ENCODE measurements at regions not wholly inside any gene's neighbourhood (a gene's known extent, or its start where the extent isn't known, plus 50 kb on each side); places are given as distances from the start of the nearest gene placed in this dataset.
"Not testable (repeated sequence)": the region's sequence is repeated elsewhere in the genome, so short reads cannot be mapped to it uniquely, and the experiment has no call there.

DNA sequence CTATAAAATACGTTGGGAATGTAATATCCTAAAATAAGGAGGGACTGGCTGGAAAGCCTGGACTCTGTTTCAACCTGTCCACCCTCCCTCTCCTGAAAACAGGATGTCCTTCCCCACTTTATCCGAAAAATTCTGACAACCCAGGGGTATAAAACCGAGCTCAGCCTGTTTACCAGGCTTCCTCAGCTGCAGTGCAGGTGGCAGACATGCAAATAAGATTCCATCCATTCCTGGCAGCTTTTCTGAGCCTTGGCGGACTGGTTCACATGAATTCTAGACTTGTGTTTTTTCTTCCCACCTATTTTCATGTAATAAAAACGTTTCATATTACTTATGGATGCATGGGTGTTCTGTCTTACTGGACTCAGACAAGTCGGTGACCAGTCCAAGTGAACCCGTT, 479.3 kb downstream of the KCNJ18 start:
- Histone ChIP-seq H3K27ac (ENCODE audit: low read length) (no peak overlapping the region), H3K36me3 (ENCODE audit: insufficient read depth, low read length) (no peaks in the 10 kb centered on the region), H3K4me2 (ENCODE audit: low read length) (no peak overlapping the region), H4K20me1 (ENCODE audit: insufficient read depth) (no peaks in the 10 kb centered on the region), H3K4me3 (ENCODE audit: low read length) (no peak overlapping the region), H3K9ac (ENCODE audit: low read length) (no peak overlapping the region), H2AFZ (ENCODE audit: low read depth, low read length) (no peak overlapping the region), H3K79me2 (replicated peaks; ENCODE audit: insufficient read depth, low read length) (no peaks in the 10 kb centered on the region), H3K9me3 (ENCODE audit: low read length) (no peaks in the 10 kb centered on the region), H3K9me2 (ENCODE audit: insufficient read depth, low read length) (no peaks in the 10 kb centered on the region), H3F3A (ENCODE audit: insufficient read depth, low read length, poor library complexity, severe bottlenecking) (no peaks in the 10 kb centered on the region), H3K27me3 (ENCODE audit: insufficient read depth, low read depth, low read length) (no peaks in the 10 kb centered on the region)
- TF ChIP-seq SMC3 (conservative IDR thresholded peaks at IDR 0.05; ENCODE audit: poor library complexity) = no peak
- TF ChIP-seq EZH2 (IDR thresholded peaks at IDR 0.05; ENCODE audit: borderline replicate concordance, insufficient read depth, low read length, poor library complexity, severe bottlenecking) = no peak
- no peak for TF ChIP-seq TAF1 (IDR thresholded peaks at IDR 0.05; ENCODE audit: low read depth)
- TF ChIP-seq, protein P1, sequence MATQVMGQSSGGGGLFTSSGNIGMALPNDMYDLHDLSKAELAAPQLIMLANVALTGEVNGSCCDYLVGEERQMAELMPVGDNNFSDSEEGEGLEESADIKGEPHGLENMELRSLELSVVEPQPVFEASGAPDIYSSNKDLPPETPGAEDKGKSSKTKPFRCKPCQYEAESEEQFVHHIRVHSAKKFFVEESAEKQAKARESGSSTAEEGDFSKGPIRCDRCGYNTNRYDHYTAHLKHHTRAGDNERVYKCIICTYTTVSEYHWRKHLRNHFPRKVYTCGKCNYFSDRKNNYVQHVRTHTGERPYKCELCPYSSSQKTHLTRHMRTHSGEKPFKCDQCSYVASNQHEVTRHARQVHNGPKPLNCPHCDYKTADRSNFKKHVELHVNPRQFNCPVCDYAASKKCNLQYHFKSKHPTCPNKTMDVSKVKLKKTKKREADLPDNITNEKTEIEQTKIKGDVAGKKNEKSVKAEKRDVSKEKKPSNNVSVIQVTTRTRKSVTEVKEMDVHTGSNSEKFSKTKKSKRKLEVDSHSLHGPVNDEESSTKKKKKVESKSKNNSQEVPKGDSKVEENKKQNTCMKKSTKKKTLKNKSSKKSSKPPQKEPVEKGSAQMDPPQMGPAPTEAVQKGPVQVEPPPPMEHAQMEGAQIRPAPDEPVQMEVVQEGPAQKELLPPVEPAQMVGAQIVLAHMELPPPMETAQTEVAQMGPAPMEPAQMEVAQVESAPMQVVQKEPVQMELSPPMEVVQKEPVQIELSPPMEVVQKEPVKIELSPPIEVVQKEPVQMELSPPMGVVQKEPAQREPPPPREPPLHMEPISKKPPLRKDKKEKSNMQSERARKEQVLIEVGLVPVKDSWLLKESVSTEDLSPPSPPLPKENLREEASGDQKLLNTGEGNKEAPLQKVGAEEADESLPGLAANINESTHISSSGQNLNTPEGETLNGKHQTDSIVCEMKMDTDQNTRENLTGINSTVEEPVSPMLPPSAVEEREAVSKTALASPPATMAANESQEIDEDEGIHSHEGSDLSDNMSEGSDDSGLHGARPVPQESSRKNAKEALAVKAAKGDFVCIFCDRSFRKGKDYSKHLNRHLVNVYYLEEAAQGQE (IDR thresholded peaks at IDR 0.05; ENCODE audit: borderline replicate concordance) = no peak
- TF ChIP-seq, protein P2, sequence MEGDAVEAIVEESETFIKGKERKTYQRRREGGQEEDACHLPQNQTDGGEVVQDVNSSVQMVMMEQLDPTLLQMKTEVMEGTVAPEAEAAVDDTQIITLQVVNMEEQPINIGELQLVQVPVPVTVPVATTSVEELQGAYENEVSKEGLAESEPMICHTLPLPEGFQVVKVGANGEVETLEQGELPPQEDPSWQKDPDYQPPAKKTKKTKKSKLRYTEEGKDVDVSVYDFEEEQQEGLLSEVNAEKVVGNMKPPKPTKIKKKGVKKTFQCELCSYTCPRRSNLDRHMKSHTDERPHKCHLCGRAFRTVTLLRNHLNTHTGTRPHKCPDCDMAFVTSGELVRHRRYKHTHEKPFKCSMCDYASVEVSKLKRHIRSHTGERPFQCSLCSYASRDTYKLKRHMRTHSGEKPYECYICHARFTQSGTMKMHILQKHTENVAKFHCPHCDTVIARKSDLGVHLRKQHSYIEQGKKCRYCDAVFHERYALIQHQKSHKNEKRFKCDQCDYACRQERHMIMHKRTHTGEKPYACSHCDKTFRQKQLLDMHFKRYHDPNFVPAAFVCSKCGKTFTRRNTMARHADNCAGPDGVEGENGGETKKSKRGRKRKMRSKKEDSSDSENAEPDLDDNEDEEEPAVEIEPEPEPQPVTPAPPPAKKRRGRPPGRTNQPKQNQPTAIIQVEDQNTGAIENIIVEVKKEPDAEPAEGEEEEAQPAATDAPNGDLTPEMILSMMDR (IDR thresholded peaks at IDR 0.05; ENCODE audit: poor library complexity, severe bottlenecking) = no peak
- TF ChIP-seq MXI1 (conservative IDR thresholded peaks at IDR 0.05; ENCODE audit: poor library complexity, severe bottlenecking) = no peak
- no peak for TF ChIP-seq RAD21 (conservative IDR thresholded peaks at IDR 0.05)
- TF ChIP-seq POLR2AphosphoS5 (IDR thresholded peaks at IDR 0.05) = no peak

DNA sequence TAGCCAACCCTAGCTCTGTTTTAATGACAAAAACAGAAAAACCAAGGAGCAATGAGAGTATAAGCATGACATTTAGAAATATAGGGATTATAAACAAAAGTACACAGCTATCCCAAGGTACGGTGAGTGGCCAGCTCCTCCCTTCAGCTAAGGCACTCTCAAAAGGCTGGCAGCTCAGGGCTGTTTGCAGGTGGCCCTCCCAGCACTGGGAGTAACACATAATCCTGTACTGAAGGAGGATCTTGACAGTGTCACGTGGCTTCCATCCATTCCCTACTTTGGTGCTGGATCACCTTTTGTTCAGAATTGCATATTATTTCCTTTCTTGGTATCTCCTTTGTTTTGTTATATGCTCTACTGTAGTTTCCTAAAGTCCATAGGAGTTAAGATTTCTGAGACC, 500.8 kb downstream of the KCNJ18 start:
- Histone ChIP-seq H3F3A (ENCODE audit: insufficient read depth, low read length, poor library complexity, severe bottlenecking) (no peaks in the 10 kb centered on the region), H3K9me2 (ENCODE audit: insufficient read depth, low read length) (no peaks in the 10 kb centered on the region), H3K36me3 (ENCODE audit: insufficient read depth, low read length) (no peaks in the 10 kb centered on the region), H2AFZ (ENCODE audit: low read depth, low read length) (no peak overlapping the region), H3K4me3 (ENCODE audit: low read length) (no peak overlapping the region), H3K9ac (ENCODE audit: low read length) (no peak overlapping the region), H3K27me3 (ENCODE audit: insufficient read depth, low read depth, low read length) (no peaks in the 10 kb centered on the region), H3K27ac (ENCODE audit: low read length) (no peak overlapping the region), H3K9me3 (ENCODE audit: low read length) (no peaks in the 10 kb centered on the region), H3K4me2 (ENCODE audit: low read length) (no peak overlapping the region), H4K20me1 (ENCODE audit: insufficient read depth) (no peaks in the 10 kb centered on the region), H3K79me2 (replicated peaks; ENCODE audit: insufficient read depth, low read length) (no peaks in the 10 kb centered on the region)
- TF ChIP-seq, protein P1 (IDR thresholded peaks at IDR 0.05; ENCODE audit: borderline replicate concordance) = no peak
- TF ChIP-seq RAD21 (conservative IDR thresholded peaks at IDR 0.05) (no peak), EP300 (conservative IDR thresholded peaks at IDR 0.05; ENCODE audit: poor library complexity, severe bottlenecking) (no peak)

DNA sequence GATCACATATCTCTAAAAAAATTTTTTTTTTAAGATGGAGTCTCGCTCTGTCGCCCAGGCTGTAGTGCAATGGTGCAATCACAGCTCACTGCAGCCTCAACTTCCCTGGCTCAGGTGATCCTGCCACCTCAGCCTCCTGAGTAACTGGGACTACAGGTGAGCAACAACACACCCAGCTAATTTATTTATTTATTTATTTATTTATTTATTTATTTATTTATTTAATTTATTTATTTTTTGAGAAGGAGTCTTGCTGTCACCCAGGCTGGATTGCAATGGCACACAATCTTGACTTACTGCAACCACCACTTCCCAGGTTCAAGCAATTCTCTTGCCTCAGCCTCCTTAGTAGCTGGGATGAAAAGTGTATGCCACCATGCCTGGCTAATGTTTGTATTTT, 507.9 kb downstream of the KCNJ18 start:
- not testable (repeated sequence) for H3F3A ChIP-seq (ENCODE audit: insufficient read depth, low read length, poor library complexity, severe bottlenecking); H3K27ac ChIP-seq (ENCODE audit: low read length); H3K9me2 ChIP-seq (ENCODE audit: insufficient read depth, low read length); H3K4me2 ChIP-seq (ENCODE audit: low read length); H3K36me3 ChIP-seq (ENCODE audit: insufficient read depth, low read length); H3K79me2 ChIP-seq (replicated peaks; ENCODE audit: insufficient read depth, low read length); H3K27me3 ChIP-seq (ENCODE audit: insufficient read depth, low read depth, low read length); H3K9ac ChIP-seq (ENCODE audit: low read length); H3K9me3 ChIP-seq (ENCODE audit: low read length); H3K4me3 ChIP-seq (ENCODE audit: low read length); H2AFZ ChIP-seq (ENCODE audit: low read depth, low read length); H4K20me1 ChIP-seq (ENCODE audit: insufficient read depth)
